ENCODE measurements at regions not wholly inside any gene's neighbourhood (a gene's known extent, or its start where the extent isn't known, plus 50 kb on each side); places are given as distances from the start of the nearest gene placed in this dataset.

- POLR2A ChIA-PET: no interaction called here
- no peak for DNase-seq (ENCODE audit: extremely low spot score)
- no peak for TF ChIP-seq CTCF (IDR thresholded peaks at IDR 0.05; ENCODE audit: control extremely low read depth, extremely low read depth, low read depth, missing control alignments)
- CTCF ChIA-PET: no interaction called here
These were observed 381.1 kb downstream of the LIG4 start for GRCh38 chr13:107834281-107834680.

- POLR2A ChIA-PET: no interaction called here
- DNase-seq (ENCODE audit: extremely low spot score): no peak
- CTCF ChIA-PET: no interaction called here
- TF ChIP-seq CTCF (IDR thresholded peaks at IDR 0.05; ENCODE audit: control extremely low read depth, extremely low read depth, low read depth, missing control alignments): no peak
These were observed 382.7 kb downstream of the LIG4 start for GRCh38 chr13:107832500-107833100.

GRCh38 chr13:107830804-107831203, 384.5 kb downstream of the LIG4 start:
- DNase-seq (ENCODE audit: extremely low spot score): no peak
- TF ChIP-seq CTCF (IDR thresholded peaks at IDR 0.05; ENCODE audit: control extremely low read depth, extremely low read depth, low read depth, missing control alignments): no peak
- CTCF ChIA-PET: no interaction called here
- POLR2A ChIA-PET: no interaction called here

GRCh38 chr13:107827840-107828549, 387.3 kb downstream of the LIG4 start:
- TF ChIP-seq CTCF (IDR thresholded peaks at IDR 0.05; ENCODE audit: control extremely low read depth, extremely low read depth, low read depth, missing control alignments): no peak
- POLR2A ChIA-PET: no interaction called here
- CTCF ChIA-PET: no interaction called here
- no peak for DNase-seq (ENCODE audit: extremely low spot score)

- TF ChIP-seq CTCF (IDR thresholded peaks at IDR 0.05; ENCODE audit: control extremely low read depth, extremely low read depth, low read depth, missing control alignments): no peak
- POLR2A ChIA-PET: no interaction called here
- CTCF ChIA-PET: interaction anchor here (1.2 kb wide), 1 partner anchor 115 kb away, joined by 3 read pairs; no protein-coding TSS in a partner anchor
- DNase-seq (ENCODE audit: extremely low spot score): no peak
These were observed 390.7 kb downstream of the LIG4 start for GRCh38 chr13:107824635-107825034.

GRCh38 chr13:107822006-107822405, 393.3 kb downstream of the LIG4 start:
- POLR2A ChIA-PET: no interaction called here
- CTCF ChIA-PET: interaction anchor here (1.7 kb wide), 1 partner anchor 9 kb away, joined by 4 read pairs; no protein-coding TSS in a partner anchor
- TF ChIP-seq CTCF (IDR thresholded peaks at IDR 0.05; ENCODE audit: control extremely low read depth, extremely low read depth, low read depth, missing control alignments): no peak
- DNase-seq (ENCODE audit: extremely low spot score): no peak
